GM18502 (cell line): ENCODE measurements at regions not wholly inside any gene's neighbourhood (a gene's known extent, or its start where the extent isn't known, plus 50 kb on each side); places are given as distances from the start of the nearest gene placed in this dataset.

ENCODE experiments used
- ATAC-seq: cut with Tn5 transposase; IDR thresholded peaks from one replicate; pipeline ENCODE4 v1.9.1; 2021; ENCODE audit warnings: mild to moderate bottlenecking; ENCODE audit not compliant: unreplicated experiment, poor library complexity

- ATAC-seq = no peak
Observed at GRCh38 chr1:101645810-101646209, 350.9 kb downstream of the OLFM3 start.

GRCh38 chr1:101652484-101652883, 344.2 kb downstream of the OLFM3 start:
- ATAC-seq = no peak

GRCh38 chr1:101653482-101653946, 343.2 kb downstream of the OLFM3 start:
- no peak for ATAC-seq

GRCh38 chr1:101664726-101665125, 332.0 kb downstream of the OLFM3 start:
- no peak for ATAC-seq

GRCh38 chr1:101667761-101668160, 329.0 kb downstream of the OLFM3 start:
- no peak for ATAC-seq

GRCh38 chr1:101683136-101683535, 313.6 kb downstream of the OLFM3 start:
- no peak for ATAC-seq

- no peak for ATAC-seq
Observed at GRCh38 chr1:101683561-101683960, 313.2 kb downstream of the OLFM3 start.

- peak; percentile 53 for ATAC-seq
Observed at GRCh38 chr1:101697072-101697471, 299.7 kb downstream of the OLFM3 start.

GRCh38 chr1:101698681-101699080, 298.0 kb downstream of the OLFM3 start:
- ATAC-seq = no peak

- ATAC-seq = no peak
Observed at GRCh38 chr1:101704895-101705294, 291.8 kb downstream of the OLFM3 start.

GRCh38 chr1:101706366-101706765, 290.4 kb downstream of the OLFM3 start:
- no peak for ATAC-seq

GRCh38 chr1:101709721-101710120, 287.0 kb downstream of the OLFM3 start:
- no peak for ATAC-seq

GRCh38 chr1:101713760-101714159, 283.0 kb downstream of the OLFM3 start:
- ATAC-seq = no peak

GRCh38 chr1:101723415-101723814, 273.3 kb downstream of the OLFM3 start:
- ATAC-seq = no peak

GRCh38 chr1:101728029-101728428, 268.7 kb downstream of the OLFM3 start:
- ATAC-seq = peak; percentile 60

- ATAC-seq = no peak
Observed at GRCh38 chr1:101730559-101730958, 266.2 kb downstream of the OLFM3 start.

GRCh38 chr1:101732261-101732660, 264.5 kb downstream of the OLFM3 start:
- peak; percentile 81 for ATAC-seq

- ATAC-seq = no peak
Observed at GRCh38 chr1:101733340-101733739, 263.4 kb downstream of the OLFM3 start.

GRCh38 chr1:101738475-101738874, 258.3 kb downstream of the OLFM3 start:
- ATAC-seq = no peak

GRCh38 chr1:101739146-101739545, 257.6 kb downstream of the OLFM3 start:
- ATAC-seq = no peak

- no peak for ATAC-seq
Observed at GRCh38 chr1:101739826-101740330, 256.8 kb downstream of the OLFM3 start.

- no peak for ATAC-seq
Observed at GRCh38 chr1:101741910-101742309, 254.8 kb downstream of the OLFM3 start.

GRCh38 chr1:101742509-101742908, 254.2 kb downstream of the OLFM3 start:
- no peak for ATAC-seq
